HepG2 (cell line): ENCODE measurements at regions not wholly inside any gene's neighbourhood (a gene's known extent, or its start where the extent isn't known, plus 50 kb on each side); places are given as distances from the start of the nearest gene placed in this dataset.

Source experiments
- ATAC-seq: fragments of 200-7000 bp; cut with Tn5 transposase; 3 replicates; pipeline ENCODE4 v1.9.1; 2020; ENCODE audit warnings: mild to moderate bottlenecking, moderate library complexity
- BruUV-seq: library from RNA; stranded (reverse); fragments of 400-500 nt; replicated peaks from 2 replicates; lab custom pipeline; 2021; lab: Mats Ljungman, UMichigan
- CTCF ChIA-PET: fragments of 300-600 bp; formaldehyde crosslinking; extraction: SDS; loops from one replicate; lab custom pipeline; 2021; ENCODE audit warnings: low total read pairs, inconsistent platforms, low intra/inter-chr PET ratio; lab: Yijun Ruan, JAX
- POLR2A ChIA-PET: fragments of 350-600 bp; sonication (Branson Sonifier 250); formaldehyde crosslinking; loops from one replicate; lab custom pipeline; 2020; ENCODE audit warnings: antibody characterized with exemption, inconsistent platforms; lab: Yijun Ruan, JAX
- DNase-seq: peaks from one replicate; pipeline ENCODE4 v3.0.0-alpha.2; 2015; ENCODE audit warnings: low spot score
- FAIRE-seq: peaks from 3 replicates; lab custom pipeline; 2011; peaks lifted over from hg19 to GRCh38; lab: Jason Lieb, UNC
- H2AFZ ChIP-seq: one replicate; pipeline ENCODE4 v1.6.1; 2011; ENCODE audit warnings: low read length, inconsistent platforms
- H3K27ac ChIP-seq: fragments of 300-600 bp; 3 replicates; pipeline ENCODE4 v1.8.0; 2011; ENCODE audit warnings: mixed run types, mild to moderate bottlenecking, mixed read lengths, low read length, inconsistent platforms; ENCODE audit not compliant: insufficient read depth; ENCODE audit errors: extremely low read length
- H3K27me3 ChIP-seq, 2 experiments: fragments of 200-600 bp in 1 of 2; 2 replicates in 1 of 2; 3 replicates in 1 of 2; pipeline versions ENCODE4 v1.6.0 to v1.8.0; 2011; ENCODE audit warnings: low read length in 2 of 2, mild to moderate bottlenecking in 2 of 2, moderate library complexity in 2 of 2, inconsistent platforms in 1 of 2; ENCODE audit not compliant: insufficient read depth in 2 of 2, control insufficient read depth in 1 of 2
- H3K36me3 ChIP-seq, 2 experiments: fragments of 200-600 bp in 1 of 2; replicated peaks in 1 of 2; 2 replicates in 1 of 2; 3 replicates in 1 of 2; pipeline versions ENCODE4 v1.5.1 to v1.8.0; 2011; ENCODE audit warnings: low read length in 2 of 2, inconsistent platforms in 1 of 2; ENCODE audit not compliant: insufficient read depth in 2 of 2, control insufficient read depth in 1 of 2
- H3K4me1 ChIP-seq: 2 replicates; pipeline ENCODE4 v1.5.1; 2012; ENCODE audit warnings: low read length, inconsistent platforms; ENCODE audit not compliant: insufficient read depth
- H3K4me2 ChIP-seq: 2 replicates; pipeline ENCODE4 v1.6.0; 2011; ENCODE audit warnings: low read depth, low read length, inconsistent platforms
- H3K4me3 ChIP-seq, 3 experiments: fragments of 200-600 bp in 1 of 3; sonication (generic), shearing (Covaris generic) in 1 of 3; replicated peaks in 1 of 3; 2 replicates each; pipeline ENCODE4 v1.5.1; 2011 to 2016; ENCODE audit warnings: low read length in 3 of 3, inconsistent platforms in 2 of 3, low read depth in 2 of 3, mild to moderate bottlenecking in 2 of 3, control low read depth in 1 of 3, mixed read lengths in 1 of 3; ENCODE audit not compliant: insufficient read depth in 1 of 3
- H3K79me2 ChIP-seq: one replicate; pipeline ENCODE4 v1.6.1; 2011; ENCODE audit warnings: low read length, inconsistent platforms; ENCODE audit not compliant: insufficient read depth
- H3K9ac ChIP-seq: 2 replicates; pipeline ENCODE4 v1.6.0; 2011; ENCODE audit warnings: mild to moderate bottlenecking, low read depth, low read length, inconsistent platforms; ENCODE audit not compliant: insufficient read depth
- H3K9me3 ChIP-seq: 2 replicates; pipeline ENCODE4 v1.5.1; 2012; ENCODE audit warnings: mild to moderate bottlenecking, low read length
- H4K20me1 ChIP-seq: 2 replicates; pipeline ENCODE4 v1.6.0; 2011; ENCODE audit warnings: inconsistent platforms, mild to moderate bottlenecking, low read length, moderate library complexity; ENCODE audit not compliant: insufficient read depth
- ARNT2 ChIP-seq: sonication (generic); formaldehyde crosslinking; IDR thresholded peaks from 2 replicates; pipeline ENCODE4 v1.8.0; 2022; ENCODE audit warnings: mild to moderate bottlenecking, low read depth, missing genetic modification reagents, moderate library complexity
- ARNTL ChIP-seq: sonication (generic); formaldehyde crosslinking; IDR thresholded peaks from 2 replicates; pipeline ENCODE4 v1.4.0; 2020; ENCODE audit warnings: mild to moderate bottlenecking, missing genetic modification reagents
- BRD4 ChIP-seq: sonication (generic); formaldehyde crosslinking; IDR thresholded peaks from 2 replicates; pipeline ENCODE4 v1.4.0; 2020; ENCODE audit warnings: missing genetic modification reagents
- EZH2 ChIP-seq: conservative IDR thresholded peaks from 2 replicates; pipeline ENCODE4 v1.6.1; 2012; ENCODE audit warnings: mild to moderate bottlenecking, low read depth, low read length, moderate library complexity
- MLLT10 ChIP-seq: sonication (generic); formaldehyde crosslinking; IDR thresholded peaks from 2 replicates; pipeline ENCODE4 v1.4.0; 2020; ENCODE audit warnings: missing genetic modification reagents
- NR3C1 ChIP-seq: sonication (generic); formaldehyde crosslinking; IDR thresholded peaks from 2 replicates; pipeline ENCODE4 v1.4.0; 2020; ENCODE audit warnings: missing genetic modification reagents
- PAF1 ChIP-seq: IDR thresholded peaks from 2 replicates; pipeline ENCODE4 v1.6.1; 2016; ENCODE audit warnings: missing genetic modification reagents, missing compliant biosample characterization
- PHF20 ChIP-seq: sonication (generic); formaldehyde crosslinking; IDR thresholded peaks from 2 replicates; pipeline ENCODE4 v1.5.0; 2020; ENCODE audit warnings: mild to moderate bottlenecking, missing genetic modification reagents
- RAD21 ChIP-seq: fragments of 450-650 bp; formaldehyde crosslinking; IDR thresholded peaks from 2 replicates; pipeline ENCODE4 v1.5.0; 2020; ENCODE audit warnings: mild to moderate bottlenecking
- TAF15 ChIP-seq: fragments of 200-400 bp; formaldehyde crosslinking; IDR thresholded peaks from one replicate; pipeline ENCODE4 v1.6.1; 2018; ENCODE audit warnings: mild to moderate bottlenecking, low read depth, low read length; ENCODE audit not compliant: poor library complexity, severe bottlenecking
- U2AF2 ChIP-seq: fragments of 200-400 bp; formaldehyde crosslinking; IDR thresholded peaks from 2 replicates; pipeline ENCODE4 v1.6.1; 2017; ENCODE audit warnings: low read depth, mild to moderate bottlenecking, low read length
- ZBTB1 ChIP-seq: sonication (generic); formaldehyde crosslinking; IDR thresholded peaks from 2 replicates; pipeline ENCODE4 v1.4.0; 2020; ENCODE audit warnings: missing genetic modification reagents, borderline replicate concordance
- ZBTB7B ChIP-seq: sonication (generic); formaldehyde crosslinking; IDR thresholded peaks from 2 replicates; pipeline ENCODE4 v1.4.0; 2020; ENCODE audit warnings: missing genetic modification reagents
- ZFP82 ChIP-seq: sonication (generic); formaldehyde crosslinking; IDR thresholded peaks from 2 replicates; pipeline ENCODE4 v1.5.1; 2020; ENCODE audit warnings: mild to moderate bottlenecking, missing genetic modification reagents, borderline replicate concordance
- ZNF235 ChIP-seq: sonication (generic); formaldehyde crosslinking; IDR thresholded peaks from 2 replicates; pipeline ENCODE4 v1.8.1; 2023; ENCODE audit warnings: mild to moderate bottlenecking, missing genetic modification reagents, borderline replicate concordance
- ZNF484 ChIP-seq: sonication (generic); formaldehyde crosslinking; IDR thresholded peaks from 2 replicates; pipeline ENCODE4 v1.5.1; 2020; ENCODE audit warnings: mild to moderate bottlenecking, low read depth, missing genetic modification reagents, borderline replicate concordance
- WGBS: methylation state at CpG from one replicate; pipeline ENCODE4 v1.1.6; 2017; ENCODE audit warnings: low lambda C conversion rate; 5-methylcytosine and 5-hydroxymethylcytosine counted together
- in situ Hi-C: cut with HindIII; loops from 2 replicates; pipeline ENCODE4 v1.10.0; 2017; ENCODE audit warnings: low pct_unique_long_range_greater_than_20kb; ENCODE audit not compliant: extremely low pct_ligation_motif_present
- intact Hi-C: fragments of 100-400 bp; cut with micrococcal nuclease; formaldehyde crosslinking; loops from one replicate; pipeline ENCODE4 v1.10.0; 2022; ENCODE audit not compliant: unreplicated experiment
- TF ChIP-seq, protein P1 (sequence below): sonication (generic); formaldehyde crosslinking; IDR thresholded peaks from 2 replicates; pipeline ENCODE4 v1.4.0; 2020; ENCODE audit warnings: missing genetic modification reagents
- TF ChIP-seq, protein P2 (sequence below): sonication (generic); formaldehyde crosslinking; IDR thresholded peaks from 2 replicates; pipeline ENCODE4 v1.4.0; 2020; ENCODE audit warnings: missing genetic modification reagents

DNA sequence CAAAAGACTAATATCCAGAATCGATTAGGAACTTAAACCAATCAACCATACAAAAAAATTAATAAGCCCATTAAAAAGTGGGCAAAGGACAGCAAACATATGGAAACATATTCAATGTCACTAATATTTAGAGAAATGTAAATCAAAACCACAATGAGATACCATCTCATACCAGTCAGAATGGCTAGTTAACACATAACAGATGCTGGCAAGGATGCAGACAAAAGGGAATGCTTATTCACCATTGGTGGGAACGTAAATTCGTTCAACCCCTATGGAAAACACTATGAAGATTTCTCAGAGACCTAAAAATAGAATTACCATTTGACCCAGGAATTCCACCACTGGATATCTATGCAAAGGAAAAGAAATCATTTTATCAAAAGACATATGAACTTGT, 468.2 kb upstream of the ST6GAL2 start:
- H3K36me3 ChIP-seq, result no peaks in the 10 kb centered on the region
- H3K4me3 ChIP-seq, result no peak overlapping the region
- no TSS peak for BruUV-seq
- no peaks in the 10 kb centered on the region for H3K79me2 ChIP-seq
- intact Hi-C loops, result no loop called here
- H3K27me3 ChIP-seq, result no peaks in the 10 kb centered on the region
- no peak overlapping the region for H3K4me2 ChIP-seq
- POLR2A ChIA-PET, result no interaction called here
- H3K9me3 ChIP-seq, result peaks cover 31% of the 10 kb centered on the region
- no peak for DNase-seq
- CTCF ChIA-PET, result no interaction called here
- no peak overlapping the region for H3K27ac ChIP-seq
- no peak overlapping the region for H2AFZ ChIP-seq
- TF ChIP-seq U2AF2, result no peak
- TF ChIP-seq MLLT10, result no peak
- TF ChIP-seq ZFP82, result no peak
- no peak for TF ChIP-seq ZNF484 (CRISPR knock-in tag)
- TF ChIP-seq, protein P1, sequence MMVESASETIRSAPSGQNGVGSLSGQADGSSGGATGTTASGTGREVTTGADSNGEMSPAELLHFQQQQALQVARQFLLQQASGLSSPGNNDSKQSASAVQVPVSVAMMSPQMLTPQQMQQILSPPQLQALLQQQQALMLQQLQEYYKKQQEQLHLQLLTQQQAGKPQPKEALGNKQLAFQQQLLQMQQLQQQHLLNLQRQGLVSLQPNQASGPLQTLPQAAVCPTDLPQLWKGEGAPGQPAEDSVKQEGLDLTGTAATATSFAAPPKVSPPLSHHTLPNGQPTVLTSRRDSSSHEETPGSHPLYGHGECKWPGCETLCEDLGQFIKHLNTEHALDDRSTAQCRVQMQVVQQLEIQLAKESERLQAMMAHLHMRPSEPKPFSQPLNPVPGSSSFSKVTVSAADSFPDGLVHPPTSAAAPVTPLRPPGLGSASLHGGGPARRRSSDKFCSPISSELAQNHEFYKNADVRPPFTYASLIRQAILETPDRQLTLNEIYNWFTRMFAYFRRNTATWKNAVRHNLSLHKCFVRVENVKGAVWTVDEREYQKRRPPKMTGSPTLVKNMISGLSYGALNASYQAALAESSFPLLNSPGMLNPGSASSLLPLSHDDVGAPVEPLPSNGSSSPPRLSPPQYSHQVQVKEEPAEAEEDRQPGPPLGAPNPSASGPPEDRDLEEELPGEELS (CRISPR knock-in tag), result no peak
- TF ChIP-seq EZH2, result no peak
- TF ChIP-seq RAD21 (CRISPR knock-in tag), result no peak
- TF ChIP-seq, all 625 proteins: peak for 0
- FAIRE-seq (no peak), ATAC-seq (no peak)
- in situ Hi-C loops, result no loop called here
- H4K20me1 ChIP-seq, result no peaks in the 10 kb centered on the region
- H3K4me1 ChIP-seq, result no peaks in the 10 kb centered on the region
- under 1% methylated on average over 3 of the region's 3 CpGs for WGBS
- H3K9ac ChIP-seq, result no peak overlapping the region

DNA sequence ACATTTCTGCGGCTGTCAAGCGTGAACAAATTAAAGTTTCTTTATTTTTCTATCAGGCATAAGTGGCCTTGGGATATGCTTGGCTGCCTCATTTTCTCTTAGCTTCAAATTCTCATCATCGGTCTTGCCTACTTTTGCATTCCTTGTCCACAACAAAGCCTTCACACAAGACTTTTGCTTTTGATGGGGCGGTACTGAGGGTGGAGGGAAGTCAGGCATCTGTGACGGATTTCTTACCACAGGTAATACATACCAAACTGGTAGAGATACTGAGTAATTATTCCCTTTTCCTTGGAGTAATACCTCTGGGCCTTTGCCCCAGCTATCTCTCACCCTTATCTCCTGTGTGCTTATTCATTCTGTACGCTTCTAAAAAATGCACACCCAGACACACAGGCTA, 468.3 kb upstream of the RGPD4 start:
- no peaks in the 10 kb centered on the region for H4K20me1 ChIP-seq
- CTCF ChIA-PET, result no interaction called here
- H3K9ac ChIP-seq, result no peak overlapping the region
- H3K4me2 ChIP-seq, result no peak overlapping the region
- no peak overlapping the region for H2AFZ ChIP-seq
- H3K4me1 ChIP-seq, result no peaks in the 10 kb centered on the region
- intact Hi-C loops (no loop called here), in situ Hi-C loops (no loop called here)
- H3K27ac ChIP-seq, result no peak overlapping the region
- no peak for DNase-seq
- BruUV-seq, result no TSS peak
- no peak overlapping the region for H3K4me3 ChIP-seq
- no peaks in the 10 kb centered on the region for H3K27me3 ChIP-seq
- no peak for ATAC-seq
- H3K9me3 ChIP-seq, result no peaks in the 10 kb centered on the region; the same call in 1 of the 2 replicates
- TF ChIP-seq ARNTL (no peak), ZBTB1 (CRISPR knock-in tag) (no peak), NR3C1 (CRISPR knock-in tag) (no peak), ZNF235 (CRISPR knock-in tag) (no peak), ARNT2 (CRISPR knock-in tag) (no peak), TAF15 (no peak), PHF20 (no peak), PAF1 (CRISPR knock-in tag) (no peak), BRD4 (CRISPR knock-in tag) (no peak), ZBTB7B (no peak)
- TF ChIP-seq, protein P2, sequence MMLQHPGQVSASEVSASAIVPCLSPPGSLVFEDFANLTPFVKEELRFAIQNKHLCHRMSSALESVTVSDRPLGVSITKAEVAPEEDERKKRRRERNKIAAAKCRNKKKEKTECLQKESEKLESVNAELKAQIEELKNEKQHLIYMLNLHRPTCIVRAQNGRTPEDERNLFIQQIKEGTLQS (CRISPR knock-in tag), result no peak
- TF ChIP-seq, all 625 proteins: peak for 0
- Histone ChIP-seq H3K79me2 (no peaks in the 10 kb centered on the region), H3K36me3 (no peaks in the 10 kb centered on the region)
- WGBS, result 19% methylated on average over 6 of the region's 6 CpGs
- POLR2A ChIA-PET, result no interaction called here
- no peak for FAIRE-seq
